ENCODE measurements at regions not wholly inside any gene's neighbourhood (a gene's known extent, or its start where the extent isn't known, plus 50 kb on each side); places are given as distances from the start of the nearest gene placed in this dataset.

DNA sequence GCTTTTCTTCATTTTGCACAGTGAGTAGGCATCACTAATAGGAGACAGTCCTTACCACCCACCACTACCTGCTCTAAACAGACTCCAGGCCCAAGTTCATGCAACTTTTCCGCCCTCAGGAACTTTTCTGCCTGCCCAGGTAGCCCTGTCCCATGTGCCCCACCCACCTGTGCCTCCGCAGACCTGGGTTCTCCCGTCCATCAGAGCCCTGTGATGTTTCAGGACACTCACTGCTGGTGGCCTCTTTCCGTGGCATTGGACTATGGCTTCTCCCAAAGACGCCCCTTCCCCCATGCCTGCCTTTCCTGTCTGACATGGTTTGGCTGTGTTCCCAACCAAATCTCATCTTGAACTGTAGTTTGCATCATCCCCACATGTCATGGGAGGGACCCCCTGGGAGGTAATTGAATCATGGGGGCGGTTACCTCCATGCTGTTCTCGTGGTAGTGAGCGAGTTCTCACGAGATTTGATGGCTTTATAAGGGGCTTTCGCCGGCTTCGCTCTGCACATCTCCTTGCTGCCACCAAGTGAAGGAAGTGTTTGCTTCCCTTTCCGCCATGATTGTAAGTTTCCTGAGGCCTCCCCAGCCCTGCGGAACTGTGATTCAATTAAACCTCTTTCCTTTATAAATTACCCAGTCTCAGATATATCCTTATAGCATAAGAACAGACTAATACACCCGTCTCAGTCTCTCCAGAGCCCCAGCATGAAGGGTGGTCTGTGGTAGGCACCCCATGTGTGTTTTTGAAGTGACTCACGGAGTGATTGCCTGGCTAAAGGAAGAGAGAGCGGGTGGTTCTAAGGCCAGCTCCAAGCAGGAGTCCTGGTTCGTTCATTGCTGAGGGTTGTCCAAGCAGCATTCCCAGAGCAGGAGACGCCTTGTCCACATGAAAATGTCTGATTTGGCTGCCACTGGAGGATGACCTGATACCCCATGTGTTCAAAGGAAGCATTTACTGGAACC, 86.0 kb upstream of the ZBTB40 start:
- no TSS peak for BruUV-seq (replicated peaks)
- Histone ChIP-seq H3K4me3 (replicated peaks in 1 of 3; ENCODE audit: insufficient read depth in 1 of 3, low read depth in 1 of 3, low read length in 3 of 3) (no peak overlapping the region), H3K9me3 (replicated peaks; ENCODE audit: control insufficient read depth, insufficient read depth, low read length) (no peaks in the 10 kb centered on the region), H3K27me3 (ENCODE audit: control insufficient read depth in 2 of 2, insufficient read depth in 2 of 2, low read length in 2 of 2) (peaks cover 5 to 12% of the 10 kb centered on the region in 2 experiments), H2AFZ (ENCODE audit: low read depth, low read length) (no peak overlapping the region), H3K9me1 (replicated peaks; ENCODE audit: control insufficient read depth, extremely low read depth, insufficient read depth, low read length) (no peaks in the 10 kb centered on the region), H3K36me3 (ENCODE audit: control insufficient read depth in 2 of 2, extremely low read depth in 1 of 2, insufficient read depth in 2 of 2, low read length in 2 of 2) (no peaks in the 10 kb centered on the region), H3K4me2 (ENCODE audit: insufficient read depth, low read length) (no peak overlapping the region), H3K9ac (replicated peaks; ENCODE audit: extremely low read depth, insufficient read depth, low read length) (no peak overlapping the region), H3K4me1 (ENCODE audit: control insufficient read depth, extremely low read depth, insufficient read depth, low read length) (no peaks in the 10 kb centered on the region), H3K27ac (ENCODE audit: insufficient read depth, low read depth, low read length) (no peak overlapping the region), H3K79me2 (ENCODE audit: control insufficient read depth, insufficient read depth, low read length) (no peaks in the 10 kb centered on the region), H4K20me1 (replicated peaks; ENCODE audit: control insufficient read depth, extremely low read depth, insufficient read depth, low read length) (no peaks in the 10 kb centered on the region)
- TF ChIP-seq EZH2 (IDR thresholded peaks at IDR 0.05; ENCODE audit: borderline replicate concordance, low read depth, low read length, severe bottlenecking) (no peak), POLR2A (IDR thresholded peaks at IDR 0.05; ENCODE audit: low read depth, low read length) (no peak)
- CTCF ChIA-PET: no interaction called here
- dilution Hi-C loops (cut with MboI; ENCODE audit: extremely low pct_ligation_motif_present, low sequenced_read_pairs) (no loop called here), intact Hi-C loops (cut with micrococcal nuclease) (no loop called here)
- DNase-seq (ENCODE audit: low read depth, low spot score): no peak
- no peak for FAIRE-seq
- POLR2A ChIA-PET: no interaction called here

- ChIA-PET POLR2A (no interaction called here), CTCF (no interaction called here)
- BruUV-seq (replicated peaks): no TSS peak
- Histone ChIP-seq H3K4me1 (ENCODE audit: control insufficient read depth, extremely low read depth, insufficient read depth, low read length) (no peaks in the 10 kb centered on the region), H3K9ac (replicated peaks; ENCODE audit: extremely low read depth, insufficient read depth, low read length) (no peak overlapping the region), H3K4me2 (ENCODE audit: insufficient read depth, low read length) (no peak overlapping the region), H2AFZ (ENCODE audit: low read depth, low read length) (no peak overlapping the region), H3K36me3 (ENCODE audit: control insufficient read depth in 2 of 2, extremely low read depth in 1 of 2, insufficient read depth in 2 of 2, low read length in 2 of 2) (no peaks in the 10 kb centered on the region), H3K27me3 (ENCODE audit: control insufficient read depth in 2 of 2, insufficient read depth in 2 of 2, low read length in 2 of 2) (peaks cover 5 to 14% of the 10 kb centered on the region in 2 experiments), H3K4me3 (replicated peaks in 1 of 3; ENCODE audit: insufficient read depth in 1 of 3, low read depth in 1 of 3, low read length in 3 of 3) (no peak overlapping the region), H3K79me2 (ENCODE audit: control insufficient read depth, insufficient read depth, low read length) (no peaks in the 10 kb centered on the region), H3K27ac (ENCODE audit: insufficient read depth, low read depth, low read length) (no peak overlapping the region), H3K9me1 (replicated peaks; ENCODE audit: control insufficient read depth, extremely low read depth, insufficient read depth, low read length) (no peaks in the 10 kb centered on the region), H4K20me1 (replicated peaks; ENCODE audit: control insufficient read depth, extremely low read depth, insufficient read depth, low read length) (no peaks in the 10 kb centered on the region), H3K9me3 (replicated peaks; ENCODE audit: control insufficient read depth, insufficient read depth, low read length) (no peaks in the 10 kb centered on the region)
- TF ChIP-seq POLR2AphosphoS5 (IDR thresholded peaks at IDR 0.05; ENCODE audit: insufficient read depth, low read depth, low read length) (no peak), MYC (IDR thresholded peaks at IDR 0.05; ENCODE audit: low read depth, low read length) (no peak), POLR2A (IDR thresholded peaks at IDR 0.05; ENCODE audit: low read depth, low read length) (no peak), MAX (IDR thresholded peaks at IDR 0.05; ENCODE audit: insufficient read depth, insufficient read length) (no peak), CTCF (IDR thresholded peaks at IDR 0.05; ENCODE audit: extremely low read depth in 1 of 2, insufficient read depth in 1 of 2, low read depth in 1 of 2, low read length in 2 of 2) (no peak), GATA2 (IDR thresholded peaks at IDR 0.05; ENCODE audit: insufficient read depth, insufficient read length, low read depth, low read length) (no peak), FOS (IDR thresholded peaks at IDR 0.05; ENCODE audit: borderline replicate concordance, insufficient read depth, low read length) (no peak), EZH2 (IDR thresholded peaks at IDR 0.05; ENCODE audit: borderline replicate concordance, low read depth, low read length, severe bottlenecking) (no peak), JUN (IDR thresholded peaks at IDR 0.05; ENCODE audit: borderline replicate concordance, insufficient read depth, insufficient read length, low read depth) (no peak)
- DNase-seq (ENCODE audit: low read depth, low spot score): no peak
- dilution Hi-C loops (cut with MboI; ENCODE audit: extremely low pct_ligation_motif_present, low sequenced_read_pairs) (no loop called here), intact Hi-C loops (cut with micrococcal nuclease) (no loop called here)
- FAIRE-seq: no peak
Observed at GRCh38 chr1:22366346-22366745, 85.3 kb upstream of the ZBTB40 start.

Measured in endothelial cell of umbilical vein (primary cell).